Subcutaneous abdominal adipose tissue (tissue), 5 donors: ENCODE measurements at regions not wholly inside any gene's neighbourhood (a gene's known extent, or its start where the extent isn't known, plus 50 kb on each side); places are given as distances from the start of the nearest gene placed in this dataset.

Source experiments
- H3K27ac ChIP-seq: one replicate; pipeline ENCODE4 v1.7.0; 2013; ENCODE audit warnings: low read depth, mild to moderate bottlenecking, inconsistent platforms, low read length, moderate library complexity
- H3K27me3 ChIP-seq, 5 donors: one replicate each; pipeline ENCODE4 v1.7.0; 2013; ENCODE audit warnings: low read length in 5 of 5, inconsistent platforms in 1 of 5; ENCODE audit not compliant: control insufficient read depth in 5 of 5, insufficient read depth in 4 of 5
- H3K36me3 ChIP-seq, 5 donors: one replicate each; pipeline ENCODE4 v1.7.0; 2013; ENCODE audit warnings: low read length in 5 of 5; ENCODE audit not compliant: control insufficient read depth in 5 of 5, insufficient read depth in 5 of 5
- H3K4me1 ChIP-seq, 5 donors: one replicate each; pipeline ENCODE4 v1.7.0; 2013; ENCODE audit warnings: low read length in 5 of 5, mild to moderate bottlenecking in 3 of 5, moderate library complexity in 1 of 5; ENCODE audit not compliant: control insufficient read depth in 5 of 5, insufficient read depth in 5 of 5
- H3K4me3 ChIP-seq, 5 donors: one replicate each; pipeline ENCODE4 v1.7.0; 2013; ENCODE audit warnings: low read length in 5 of 5, low read depth in 1 of 5
- H3K9ac ChIP-seq, 5 donors: one replicate each; pipeline ENCODE4 v1.7.0; 2013; ENCODE audit warnings: low read length in 5 of 5, mild to moderate bottlenecking in 4 of 5, moderate library complexity in 3 of 5
- H3K9me3 ChIP-seq, 5 donors: one replicate each; pipeline ENCODE4 v1.7.0; 2013; ENCODE audit warnings: low read length in 5 of 5; ENCODE audit not compliant: control insufficient read depth in 5 of 5
- donor health status: healthy.
- donor health status: healthy.
- donor health status: healthy.
- donor health status: healthy.
- donor health status: healthy.

DNA sequence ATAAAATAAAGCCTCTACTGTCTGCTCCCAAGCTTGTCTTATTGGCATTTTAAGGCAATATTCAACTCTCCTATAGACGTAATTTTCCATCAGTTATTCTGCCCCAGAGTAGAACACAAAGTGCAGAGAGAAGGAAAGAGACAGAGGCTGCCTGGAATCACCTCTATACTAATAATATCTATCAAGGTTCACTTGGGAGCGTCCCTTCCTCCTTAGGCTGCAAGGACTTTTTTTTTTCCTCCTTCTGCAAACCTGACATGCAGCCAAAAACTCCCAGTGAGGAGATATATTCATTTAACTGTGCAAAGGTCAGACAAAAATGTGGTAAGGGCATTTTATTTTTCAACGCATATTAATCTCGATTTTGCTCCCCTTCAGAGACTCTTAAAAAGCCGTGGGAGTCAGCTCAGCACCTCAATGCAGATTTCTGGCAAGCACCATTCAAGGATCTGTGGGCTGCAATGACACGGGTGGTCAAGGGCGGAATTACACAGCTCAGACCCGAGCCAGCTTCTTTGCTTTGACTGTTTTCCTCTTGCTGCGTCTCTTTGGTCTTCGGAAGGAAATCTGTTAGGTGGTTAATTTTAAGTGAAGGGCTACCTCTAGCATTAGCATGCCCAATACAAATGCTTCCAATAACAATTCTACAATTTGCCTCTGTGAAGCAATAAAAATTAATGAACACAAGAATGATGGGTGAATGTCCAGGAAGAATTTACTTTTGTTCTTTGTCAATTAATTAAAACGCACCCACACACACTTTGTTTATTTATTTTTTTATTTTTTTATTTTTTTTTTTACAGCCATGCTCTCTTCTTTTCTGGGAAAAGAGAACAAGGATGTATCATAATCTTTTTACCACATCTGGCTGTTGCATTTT, 587.7 kb upstream of the GRAMD2B start:
- Histone ChIP-seq H3K9ac (peak overlapping the region in 1 of 5 donors; percentile 8), H3K27ac (no peak overlapping the region), H3K4me1 (peaks cover 0 to 23% (median 9%) of the 10 kb centered on the region in 5 donors), H3K9me3 (peaks cover 0 to 3% (median 0%) of the 10 kb centered on the region in 5 donors), H3K4me3 (peak overlapping the region in 4 of 5 donors; percentile 24 to 50 (median 39)), H3K27me3 (no peaks in the 10 kb centered on the region), H3K36me3 (no peaks in the 10 kb centered on the region)

DNA sequence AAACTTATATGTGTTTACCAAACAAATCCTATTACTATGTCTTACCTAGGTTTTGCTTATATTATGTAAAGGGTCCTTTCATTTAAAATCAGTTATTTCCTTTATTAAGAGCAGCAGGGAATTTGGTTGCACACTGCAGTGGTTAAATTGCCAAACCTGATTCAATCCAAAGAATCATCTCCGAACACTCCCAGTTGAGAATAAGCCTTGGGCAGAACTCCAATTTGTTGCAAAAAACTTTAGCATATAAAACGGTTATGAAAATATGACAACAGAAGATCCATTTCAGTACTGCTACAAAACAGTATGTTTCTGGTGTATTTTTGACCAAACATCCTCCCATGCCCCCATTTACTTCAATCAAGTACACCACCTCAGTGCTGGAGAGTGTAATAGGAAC, 587.0 kb upstream of the GRAMD2B start:
- Histone ChIP-seq H3K27me3 (no peaks in the 10 kb centered on the region), H3K27ac (no peak overlapping the region), H3K36me3 (no peaks in the 10 kb centered on the region), H3K9ac (no peak overlapping the region), H3K4me1 (peaks cover 0 to 23% (median 9%) of the 10 kb centered on the region in 5 donors), H3K9me3 (peaks cover 0 to under 1% (median 0%) of the 10 kb centered on the region in 5 donors), H3K4me3 (no peak overlapping the region)

DNA sequence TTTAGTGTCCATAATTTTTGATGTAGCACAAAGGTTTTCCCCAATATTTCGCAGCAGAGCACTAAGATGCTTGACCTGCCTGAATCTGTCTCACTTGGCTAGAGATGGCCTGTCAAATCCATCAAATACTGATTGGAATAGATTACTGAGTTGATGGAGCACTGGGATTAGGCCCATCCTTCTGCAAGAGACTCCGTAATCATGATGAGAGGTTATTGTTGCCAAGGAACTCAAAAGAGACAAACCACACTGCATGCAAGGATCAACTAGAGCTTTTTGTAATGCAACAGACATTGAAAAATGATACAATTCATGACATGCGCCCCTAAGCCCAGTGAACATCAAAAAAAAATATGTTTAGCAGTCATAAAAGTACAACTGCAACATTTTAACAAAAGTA, 585.3 kb upstream of the GRAMD2B start:
- Histone ChIP-seq H3K4me3 (no peak overlapping the region), H3K9me3 (peaks cover 0 to 8% (median 0%) of the 10 kb centered on the region in 5 donors), H3K36me3 (no peaks in the 10 kb centered on the region), H3K4me1 (peaks cover 0 to 21% (median 9%) of the 10 kb centered on the region in 5 donors), H3K27me3 (no peaks in the 10 kb centered on the region), H3K27ac (no peak overlapping the region), H3K9ac (no peak overlapping the region)

DNA sequence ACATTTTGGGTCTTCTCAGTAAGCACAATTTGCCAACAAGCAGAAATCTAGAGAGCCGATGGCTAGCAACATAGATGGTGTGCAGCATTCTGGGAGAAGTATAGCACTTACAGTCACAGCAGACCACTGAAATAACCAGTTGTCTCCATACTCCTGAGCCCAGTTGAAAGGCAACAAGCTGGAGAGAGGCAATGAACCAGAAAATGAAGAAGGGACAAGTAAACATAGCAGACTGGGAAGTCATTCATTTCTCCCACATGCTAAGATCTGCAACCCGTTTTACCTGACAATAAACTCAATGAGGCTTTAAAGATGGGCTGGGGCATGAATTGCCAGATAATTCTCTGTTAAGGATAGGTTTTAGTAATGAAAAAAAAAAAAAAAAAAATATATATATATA, 575.6 kb upstream of the GRAMD2B start:
- no peaks in the 10 kb centered on the region for H3K36me3 ChIP-seq

DNA sequence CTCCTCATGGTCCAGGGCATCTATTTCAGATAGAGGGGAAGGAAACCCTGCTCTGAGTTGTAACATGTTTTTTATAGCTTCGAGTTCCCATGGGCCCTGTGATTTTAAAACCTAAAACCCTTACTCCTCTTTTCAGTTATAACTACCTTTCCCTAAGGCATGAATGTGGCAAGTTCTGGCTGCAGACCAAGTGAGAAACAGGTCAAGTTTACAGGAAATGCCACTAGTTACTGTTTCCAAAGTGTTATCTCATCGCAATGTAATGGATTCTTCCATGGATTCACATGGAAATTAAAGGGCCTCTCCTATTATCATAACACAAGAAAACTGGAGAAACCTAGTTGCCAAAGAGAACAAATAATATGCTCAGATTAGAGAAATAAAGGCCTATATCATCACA, 574.5 kb upstream of the GRAMD2B start:
- Histone ChIP-seq H3K9ac (no peak overlapping the region), H3K27ac (no peak overlapping the region), H3K9me3 (no peaks in the 10 kb centered on the region), H3K36me3 (no peaks in the 10 kb centered on the region), H3K27me3 (no peaks in the 10 kb centered on the region), H3K4me3 (no peak overlapping the region), H3K4me1 (peaks cover 0 to 6% (median 0%) of the 10 kb centered on the region in 5 donors)

More for the DNA sequence above, 575.6 kb upstream of the GRAMD2B start:
- peaks cover 0 to 6% (median 0%) of the 10 kb centered on the region in 5 donors for H3K9me3 ChIP-seq
- H3K27me3 ChIP-seq = no peaks in the 10 kb centered on the region
- H3K9ac ChIP-seq = no peak overlapping the region
- no peak overlapping the region for H3K4me3 ChIP-seq
- H3K4me1 ChIP-seq = peaks cover 0 to 6% (median 0%) of the 10 kb centered on the region in 5 donors
- no peak overlapping the region for H3K27ac ChIP-seq

DNA sequence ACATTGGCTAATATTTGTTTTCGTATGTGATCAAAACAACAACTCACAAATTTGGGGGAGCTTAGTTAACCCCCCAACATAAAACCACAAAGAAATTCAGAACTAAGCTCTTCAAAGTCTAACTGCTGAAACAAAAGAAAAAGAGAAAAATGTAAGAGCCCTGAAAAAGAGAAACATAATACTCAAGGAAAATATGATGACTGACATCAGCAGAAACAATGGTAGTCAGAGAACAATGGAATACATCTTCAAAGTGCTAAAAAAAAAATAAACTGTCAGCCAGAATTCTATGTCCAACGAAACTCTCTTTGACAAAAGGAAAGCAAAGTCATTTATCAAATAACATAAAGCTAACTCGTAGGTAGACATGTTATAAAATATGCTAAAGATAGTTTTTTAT, 566.3 kb upstream of the GRAMD2B start:
- no peak overlapping the region for H3K4me3 ChIP-seq
- no peaks in the 10 kb centered on the region for H3K27me3 ChIP-seq
- H3K9ac ChIP-seq = no peak overlapping the region
- peaks cover 0 to 3% (median 0%) of the 10 kb centered on the region in 5 donors for H3K9me3 ChIP-seq
- no peak overlapping the region for H3K27ac ChIP-seq
- no peaks in the 10 kb centered on the region for H3K36me3 ChIP-seq
- no peaks in the 10 kb centered on the region for H3K4me1 ChIP-seq

DNA sequence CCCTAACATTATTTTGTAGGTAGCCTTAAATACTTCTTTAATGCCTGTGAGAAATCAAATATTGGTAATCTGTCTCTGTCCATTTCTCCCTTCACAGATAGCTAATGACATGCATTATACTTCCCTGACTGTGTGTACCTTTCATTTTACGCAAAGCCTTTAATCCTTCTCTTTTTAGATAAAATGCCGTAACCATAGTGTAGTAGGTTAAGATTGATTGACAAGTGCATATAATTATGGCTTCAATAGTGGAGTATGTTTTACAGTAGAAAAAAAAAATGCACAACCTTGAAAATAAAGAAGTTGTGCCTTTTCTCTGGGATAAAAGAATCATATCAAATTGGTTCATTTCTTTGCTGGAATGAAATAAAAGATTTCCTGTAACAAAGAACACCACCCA, 559.6 kb upstream of the GRAMD2B start:
- no peak overlapping the region for H3K27ac ChIP-seq

DNA sequence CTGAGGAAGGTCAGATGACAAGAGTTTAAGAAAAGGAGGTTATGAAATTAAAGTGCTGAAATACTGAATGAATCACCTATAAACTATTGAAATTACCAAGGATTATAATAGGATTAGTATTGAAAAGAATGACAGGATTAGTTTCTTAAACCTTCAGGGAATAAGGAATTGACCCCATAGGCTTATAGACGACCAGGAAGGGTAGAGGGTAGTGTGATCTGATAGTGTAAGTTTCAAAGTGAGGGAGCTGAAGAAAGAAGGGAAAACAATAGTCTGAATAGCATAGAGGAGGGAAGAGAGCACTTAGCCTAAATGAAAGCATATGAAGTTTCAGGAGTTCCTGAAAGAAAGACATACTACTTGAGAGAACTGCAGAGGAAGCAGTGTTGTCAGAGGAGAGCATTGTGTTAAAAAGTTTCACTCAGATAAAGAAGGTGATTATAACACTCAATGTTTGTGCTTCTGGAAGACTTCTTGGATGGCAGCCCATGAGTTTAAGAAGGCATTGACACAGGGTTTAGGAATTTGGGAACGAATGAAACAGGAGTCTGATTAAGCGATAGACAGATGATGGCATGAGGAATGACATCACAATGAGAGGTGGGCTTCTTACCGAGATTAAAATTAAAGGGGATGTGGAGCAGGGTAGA, 557.9 kb upstream of the GRAMD2B start:
- Histone ChIP-seq H3K4me1 (no peaks in the 10 kb centered on the region), H3K9ac (no peak overlapping the region), H3K27ac (no peak overlapping the region), H3K4me3 (no peak overlapping the region), H3K36me3 (no peaks in the 10 kb centered on the region), H3K27me3 (no peaks in the 10 kb centered on the region), H3K9me3 (no peaks in the 10 kb centered on the region)

More for the DNA sequence above, 559.6 kb upstream of the GRAMD2B start:
- H3K36me3 ChIP-seq = no peaks in the 10 kb centered on the region
- H3K4me1 ChIP-seq = no peaks in the 10 kb centered on the region
- H3K27me3 ChIP-seq = no peaks in the 10 kb centered on the region
- no peaks in the 10 kb centered on the region for H3K9me3 ChIP-seq
- no peak overlapping the region for H3K9ac ChIP-seq
- no peak overlapping the region for H3K4me3 ChIP-seq

DNA sequence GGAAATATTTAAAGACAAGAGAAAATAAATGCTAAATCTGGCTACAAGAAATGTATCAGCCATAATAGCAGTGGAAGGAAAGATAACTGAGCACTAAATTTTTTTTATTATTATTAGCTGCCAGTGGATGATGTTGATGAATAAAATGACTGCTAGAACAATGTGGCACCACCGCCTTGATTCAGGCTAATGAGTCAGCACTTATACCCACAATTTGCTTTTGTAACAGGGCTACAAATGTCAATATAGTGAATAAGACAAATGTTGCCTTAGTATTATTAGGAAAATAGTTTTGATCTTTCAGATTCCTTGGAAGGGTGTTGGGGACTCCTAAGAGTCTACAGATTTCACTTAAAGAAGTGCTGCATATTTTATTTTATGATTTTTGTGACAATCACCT, 555.2 kb upstream of the GRAMD2B start:
- Histone ChIP-seq H3K4me1 (no peaks in the 10 kb centered on the region), H3K4me3 (no peak overlapping the region), H3K9me3 (no peaks in the 10 kb centered on the region), H3K27ac (no peak overlapping the region), H3K9ac (no peak overlapping the region), H3K36me3 (no peaks in the 10 kb centered on the region), H3K27me3 (no peaks in the 10 kb centered on the region)

DNA sequence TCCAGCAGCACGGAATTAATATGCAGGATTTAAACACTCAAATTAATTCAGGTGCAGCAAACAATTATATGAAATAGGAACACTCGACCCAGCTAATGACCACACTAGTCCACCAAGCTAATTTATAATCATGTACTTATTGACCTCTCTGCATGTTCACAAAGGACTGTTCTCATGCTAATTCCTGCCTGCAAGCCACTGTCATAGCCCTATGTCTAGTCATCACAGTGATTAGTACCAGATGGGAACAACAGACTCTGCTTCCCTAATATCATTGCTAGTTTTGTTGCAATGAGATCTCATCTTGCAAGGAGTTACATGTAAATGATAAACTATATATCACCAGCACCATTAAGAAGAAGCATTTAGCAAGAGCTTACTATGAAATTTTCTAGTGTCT, 553.0 kb upstream of the GRAMD2B start:
- H3K9ac ChIP-seq = no peak overlapping the region
- no peaks in the 10 kb centered on the region for H3K4me1 ChIP-seq
- no peaks in the 10 kb centered on the region for H3K27me3 ChIP-seq
- H3K9me3 ChIP-seq = peaks cover 0 to 2% (median 0%) of the 10 kb centered on the region in 5 donors
- no peak overlapping the region for H3K27ac ChIP-seq
- H3K36me3 ChIP-seq = no peaks in the 10 kb centered on the region
- no peak overlapping the region for H3K4me3 ChIP-seq
